ENCODE measurements at regions not wholly inside any gene's neighbourhood (a gene's known extent, or its start where the extent isn't known, plus 50 kb on each side); places are given as distances from the start of the nearest gene placed in this dataset.

DNA sequence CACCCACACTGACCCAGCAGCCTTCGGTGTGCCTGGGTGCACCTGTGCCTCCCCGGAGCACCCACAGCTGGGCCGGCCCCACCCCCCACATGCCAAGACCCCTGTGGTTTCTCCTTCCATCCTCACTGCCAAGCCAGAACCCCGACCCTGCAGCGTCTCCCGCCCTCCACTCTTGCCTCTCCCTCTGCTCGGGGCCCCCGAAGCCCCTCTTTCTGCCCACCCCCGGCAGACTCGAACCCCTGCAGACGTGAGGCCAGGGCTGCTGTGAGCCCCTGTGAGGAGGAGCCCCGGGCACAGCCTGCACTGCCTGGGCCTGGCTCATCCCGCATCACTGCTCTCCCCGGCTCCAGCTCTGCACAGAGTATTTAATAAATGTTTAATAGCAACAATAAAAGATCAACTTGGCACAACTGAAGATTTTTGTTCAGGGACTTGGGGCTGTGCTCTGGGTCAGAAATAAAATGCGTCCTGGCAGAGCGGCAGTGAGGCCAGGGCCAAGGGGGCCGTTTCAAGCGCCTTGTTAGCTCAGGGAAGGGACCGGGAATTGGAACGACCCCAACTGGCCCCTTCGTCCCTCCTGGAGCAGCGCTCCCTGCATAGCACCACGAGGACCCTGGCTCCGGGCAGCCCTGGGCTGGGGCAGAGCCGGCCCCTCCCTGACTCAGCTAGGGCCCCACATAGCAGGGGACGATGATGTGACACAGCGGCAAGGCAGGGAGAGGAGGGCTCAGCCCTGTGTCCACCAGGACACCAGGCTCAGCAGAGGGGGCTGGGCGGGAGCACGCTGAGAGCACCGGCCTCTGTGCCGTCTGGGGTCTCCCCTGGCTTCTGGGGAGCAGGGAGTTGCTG, 520.8 kb downstream of the BRD1 start:
- DNase-seq, result no peak

DNA sequence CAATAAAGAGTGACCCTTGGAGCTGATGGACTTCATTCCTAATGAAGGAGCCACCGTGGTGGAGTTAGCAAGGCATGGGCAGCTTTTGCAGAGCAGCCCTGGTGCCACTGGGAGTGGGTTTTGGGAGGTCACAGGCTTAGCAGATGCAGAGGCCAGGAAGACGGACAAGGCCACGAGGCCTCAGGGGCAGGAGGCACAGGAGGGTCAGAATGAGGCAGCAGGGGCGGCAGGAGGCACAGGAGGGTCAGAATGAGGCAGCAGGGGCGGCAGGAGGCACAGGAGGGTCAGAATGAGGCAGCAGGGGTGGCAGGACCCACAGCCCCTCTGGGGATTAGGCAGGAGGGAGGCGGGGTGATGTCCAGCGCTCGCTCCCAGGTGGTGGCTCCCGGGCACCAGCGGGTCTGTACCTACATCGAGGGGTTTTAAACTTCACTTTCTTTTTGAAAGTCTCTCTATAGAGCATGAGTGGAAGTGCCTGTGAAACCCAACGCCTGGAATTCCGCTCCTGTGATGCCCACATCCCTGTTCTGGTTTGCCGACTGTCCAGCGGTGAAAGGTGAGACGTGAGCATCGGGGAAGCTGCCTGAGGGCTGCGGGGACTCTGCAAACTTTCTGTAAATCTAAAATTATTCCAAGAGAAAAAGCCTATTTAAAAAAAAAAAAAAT, 521.6 kb downstream of the BRD1 start:
- no peak for DNase-seq

DNA sequence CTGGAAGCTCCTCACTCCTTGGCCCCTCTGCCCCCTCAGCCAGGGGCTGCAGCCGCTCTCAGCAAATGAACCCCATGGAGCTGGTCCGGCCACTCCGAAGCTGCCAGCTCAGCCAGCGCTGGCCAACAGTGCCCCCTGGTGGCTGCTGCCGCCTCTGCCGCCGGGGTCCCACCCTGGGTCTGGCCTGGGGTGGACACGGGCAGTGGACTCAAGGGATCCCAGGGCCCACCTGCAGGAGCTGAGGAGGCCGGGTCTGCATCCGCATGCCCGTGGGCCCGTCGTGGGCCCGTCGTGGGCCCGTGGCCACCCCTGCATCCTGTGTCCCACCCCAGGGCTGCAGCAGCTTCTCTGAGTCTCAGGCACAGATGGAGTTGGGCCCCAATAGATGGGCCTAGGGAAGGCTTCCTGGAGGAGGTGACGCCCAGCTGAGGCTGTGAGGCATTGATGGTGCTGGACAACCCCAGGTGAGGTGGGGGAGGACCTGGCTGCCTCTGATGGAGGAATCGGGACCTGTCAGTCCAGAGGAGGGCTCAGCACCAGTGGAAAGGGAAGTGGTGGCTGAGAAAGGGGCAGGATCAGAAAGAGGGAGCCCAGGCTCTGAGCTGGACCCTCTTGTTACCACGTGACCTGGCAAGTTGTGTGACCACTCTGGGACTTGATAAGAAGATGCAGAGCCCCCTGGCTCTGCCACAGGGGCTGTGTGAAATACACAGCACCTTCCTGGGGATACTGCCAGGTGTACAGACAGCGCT, 522.3 kb downstream of the BRD1 start:
- peak; percentile 61 for DNase-seq

DNA sequence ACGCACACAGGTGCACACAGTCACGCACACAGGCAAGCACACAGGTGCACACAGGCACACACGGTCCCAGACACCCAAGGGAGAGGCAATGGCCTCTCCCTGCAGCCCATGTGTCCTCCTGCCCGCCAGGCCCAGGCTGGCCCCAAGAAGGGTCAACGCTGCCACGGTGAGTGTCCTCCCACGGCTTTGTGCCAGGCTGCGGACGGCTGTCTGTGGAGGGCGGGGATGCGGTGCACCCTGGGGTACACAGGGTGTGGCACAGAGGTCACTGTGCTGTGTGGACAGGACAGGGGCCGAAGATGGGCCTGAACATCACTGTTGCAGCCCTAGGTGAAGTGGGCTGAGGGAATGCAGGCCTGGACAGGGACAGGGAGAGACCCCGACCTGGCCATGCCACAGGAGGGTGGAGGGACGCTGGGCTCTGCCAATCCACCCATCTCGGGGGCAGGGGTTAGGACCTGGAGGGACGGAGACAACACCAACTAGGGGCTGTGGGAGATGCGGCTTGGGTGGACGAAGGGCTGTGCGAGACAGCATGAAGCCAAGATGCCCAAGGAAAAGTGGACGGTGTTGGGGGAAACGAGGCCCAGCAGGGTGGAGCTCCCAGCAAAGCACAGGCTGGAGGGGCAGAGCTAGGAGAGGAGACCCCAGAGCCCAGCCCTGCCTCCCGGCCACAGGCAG, 523.8 kb downstream of the BRD1 start:
- no peak for DNase-seq

DNA sequence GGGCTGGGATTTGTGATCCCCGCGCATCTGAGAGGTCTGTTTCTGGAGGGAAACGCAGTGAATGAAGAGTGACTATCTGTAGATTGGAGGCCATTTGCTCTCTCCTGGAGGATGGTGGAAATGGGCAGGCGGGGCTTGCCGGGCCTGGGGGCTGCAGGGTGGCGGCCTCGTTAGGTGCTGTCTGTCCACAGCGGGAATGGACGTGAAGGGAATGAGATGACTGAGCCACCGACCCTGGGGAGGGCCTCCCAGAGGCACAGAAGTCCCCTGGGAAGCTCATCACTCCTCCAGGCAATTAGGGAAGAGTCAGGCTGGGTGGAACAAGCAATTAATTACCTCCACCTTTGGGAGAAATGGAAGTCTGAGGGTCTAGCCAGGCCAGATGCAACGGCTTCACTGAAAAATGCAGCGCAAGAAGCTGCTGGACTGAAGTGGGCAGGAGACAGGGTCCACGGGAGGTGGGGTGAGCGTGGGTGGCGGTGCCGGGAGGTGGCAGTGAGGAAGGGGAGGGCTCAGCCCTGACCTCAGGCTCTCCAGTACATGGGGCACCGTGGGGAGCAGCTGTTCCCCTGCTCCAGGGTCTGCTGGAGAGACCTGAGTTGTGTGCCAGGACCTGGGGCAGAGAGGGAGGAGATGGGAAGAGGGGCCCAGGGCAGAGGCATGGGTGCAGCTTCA, 524.5 kb downstream of the BRD1 start:
- DNase-seq, result no peak

DNA sequence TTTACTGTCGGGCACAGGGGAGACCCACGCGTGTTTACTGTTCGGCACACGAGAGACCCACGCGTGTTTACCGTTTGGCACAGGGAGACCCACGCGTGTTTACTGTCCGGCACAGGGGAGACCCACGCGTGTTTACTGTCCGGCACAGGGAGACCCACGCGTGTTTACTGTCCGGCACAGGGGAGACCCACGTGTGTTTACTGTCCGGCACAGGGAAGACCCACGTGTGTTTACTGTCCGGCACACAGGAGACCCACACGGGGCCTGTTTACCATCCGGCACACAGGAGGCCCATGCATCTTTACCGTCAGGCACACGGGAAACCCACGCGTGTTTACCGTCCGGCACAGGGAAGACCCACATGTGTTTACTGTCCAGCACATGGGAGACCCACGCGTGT, 525.1 kb downstream of the BRD1 start:
- DNase-seq, result no peak

- no peak for DNase-seq
Measured at GRCh38 chr22:49302150-49302460, 525.6 kb downstream of the BRD1 start.

GRCh38 chr22:49301398-49302149, 526.1 kb downstream of the BRD1 start:
- no peak for DNase-seq

- no peak for DNase-seq
Measured at GRCh38 chr22:49300951-49301397, 526.7 kb downstream of the BRD1 start.

DNA sequence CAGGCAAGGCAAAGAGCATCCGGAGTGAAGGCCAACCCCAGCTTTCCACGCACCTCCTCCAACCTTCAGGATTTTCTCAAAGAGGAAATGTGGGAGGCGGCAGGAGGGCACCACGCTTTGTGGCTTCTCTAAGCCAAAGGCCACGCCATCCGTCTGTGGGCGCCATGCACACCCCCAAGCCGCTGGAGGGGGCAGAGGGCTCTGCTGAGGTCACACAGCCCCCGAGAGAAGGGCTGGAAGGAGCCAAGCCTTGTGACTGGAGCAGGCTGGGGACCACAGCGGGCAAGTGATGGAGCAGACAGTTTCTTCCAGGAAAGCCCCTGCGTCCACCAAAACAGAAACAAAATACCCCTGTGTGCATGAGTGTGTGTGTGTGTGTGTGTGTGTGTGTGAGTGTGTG, 527.4 kb downstream of the BRD1 start:
- no peak for DNase-seq

- no peak for DNase-seq
Measured at GRCh38 chr22:49299821-49300231, 527.8 kb downstream of the BRD1 start.

- DNase-seq, result no peak
Measured at GRCh38 chr22:49298834-49299750, 528.6 kb downstream of the BRD1 start.

- DNase-seq, result no peak
Measured at GRCh38 chr22:49297871-49298721, 529.6 kb downstream of the BRD1 start.

DNA sequence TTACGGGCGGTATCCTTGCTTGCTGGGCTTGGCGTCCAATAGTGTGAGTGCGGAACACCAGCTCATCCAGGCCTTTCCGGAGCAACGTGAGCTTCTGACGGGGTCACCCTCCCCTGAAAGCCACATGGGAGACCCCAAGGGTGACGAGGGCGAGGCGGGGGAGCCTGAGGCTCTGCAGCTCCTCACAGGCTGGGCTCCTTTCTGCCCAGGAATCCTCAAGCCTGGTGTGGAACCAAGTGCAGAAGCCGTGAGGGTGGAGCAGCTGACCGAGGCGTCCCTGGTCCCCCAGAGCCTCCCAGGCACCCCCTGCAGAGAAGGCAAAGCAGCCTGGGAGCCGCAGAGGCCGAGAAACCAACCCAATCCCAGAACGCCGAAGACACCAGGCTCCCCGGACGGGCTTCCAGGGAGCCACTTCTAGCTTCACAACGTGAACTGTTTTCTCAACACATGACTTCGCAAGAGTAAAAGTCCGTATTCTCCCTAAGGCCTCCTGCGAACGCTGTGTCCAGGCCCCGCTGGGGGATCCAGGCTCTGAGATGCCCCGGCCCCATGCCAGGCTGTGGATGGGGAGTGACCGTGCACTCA, 530.3 kb downstream of the BRD1 start:
- DNase-seq, result no peak

- no peak for DNase-seq
Measured at GRCh38 chr22:49296561-49296960, 531.1 kb downstream of the BRD1 start.

- DNase-seq, result no peak
Measured at GRCh38 chr22:49295851-49296560, 531.7 kb downstream of the BRD1 start.

GRCh38 chr22:49295465-49295743, 532.3 kb downstream of the BRD1 start:
- no peak for DNase-seq

GRCh38 chr22:49294656-49295464, 532.8 kb downstream of the BRD1 start:
- DNase-seq, result no peak

Data from activated CD4-positive, alpha-beta T cell treated with anti-CD3 and anti-CD28 coated beads, Interleukin-2, amount 50 U/mL, for 16 hours (primary cell).